HUDEP-2 (cell line): ENCODE measurements at regions not wholly inside any gene's neighbourhood (a gene's known extent, or its start where the extent isn't known, plus 50 kb on each side); places are given as distances from the start of the nearest gene placed in this dataset.

Experiments used
- DNase-seq, 76 experiments: peaks; one replicate each; lab custom pipeline; 2025; ENCODE audit not compliant: unreplicated experiment in 76 of 76; lab: John Stamatoyannopoulos, UW

DNA sequence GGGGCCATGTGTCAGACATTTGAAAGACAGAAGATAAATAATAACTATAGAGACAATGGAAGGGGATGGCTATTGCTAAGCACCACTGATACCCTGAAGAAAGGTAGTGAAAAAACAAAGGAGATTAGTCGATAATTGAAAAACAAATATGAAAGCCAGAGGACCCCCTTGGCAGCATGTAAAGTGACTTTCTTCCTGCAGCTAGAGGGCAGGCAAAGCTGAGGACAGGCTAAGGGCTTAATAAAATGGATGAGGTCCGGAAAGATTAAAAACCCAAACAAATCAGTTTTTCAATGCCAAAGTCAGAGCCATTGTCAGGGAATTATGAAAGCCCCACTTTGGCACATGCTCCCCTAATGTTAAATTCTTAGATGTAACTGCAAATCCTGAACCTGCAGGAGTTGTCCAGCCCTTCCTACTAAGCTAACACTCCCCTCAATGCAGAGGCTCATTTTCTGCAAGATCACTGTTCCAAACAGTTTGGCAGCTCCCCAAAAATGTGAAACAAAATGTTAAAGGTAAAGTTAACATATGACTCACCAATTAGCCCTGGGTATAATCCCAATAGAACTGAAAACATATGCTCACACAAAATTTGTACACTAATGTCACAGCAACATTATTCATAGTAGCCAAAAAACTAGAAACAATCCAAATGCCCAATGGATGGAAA, 1177.9 kb downstream of the GRIK2 start:
- no peak for DNase-seq

DNA sequence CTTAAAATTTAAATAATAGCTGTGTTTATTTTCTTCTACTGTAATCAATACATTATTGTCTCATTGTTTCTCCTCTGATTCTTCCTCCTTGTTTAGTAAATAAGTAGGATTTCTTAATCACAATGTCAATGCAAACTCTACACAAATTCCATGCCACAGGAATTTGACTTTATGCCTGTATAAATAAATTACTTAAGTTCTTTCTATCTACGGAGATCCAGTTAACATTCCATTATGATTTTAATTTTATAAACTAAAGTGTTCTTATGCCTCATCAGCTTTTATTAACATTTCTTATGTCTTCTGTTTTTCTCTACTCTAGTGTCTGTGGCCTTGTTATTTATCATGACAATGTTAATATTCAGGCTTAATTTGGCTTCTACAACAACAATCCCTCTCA, 1169.2 kb downstream of the GRIK2 start:
- no peak for DNase-seq

DNA sequence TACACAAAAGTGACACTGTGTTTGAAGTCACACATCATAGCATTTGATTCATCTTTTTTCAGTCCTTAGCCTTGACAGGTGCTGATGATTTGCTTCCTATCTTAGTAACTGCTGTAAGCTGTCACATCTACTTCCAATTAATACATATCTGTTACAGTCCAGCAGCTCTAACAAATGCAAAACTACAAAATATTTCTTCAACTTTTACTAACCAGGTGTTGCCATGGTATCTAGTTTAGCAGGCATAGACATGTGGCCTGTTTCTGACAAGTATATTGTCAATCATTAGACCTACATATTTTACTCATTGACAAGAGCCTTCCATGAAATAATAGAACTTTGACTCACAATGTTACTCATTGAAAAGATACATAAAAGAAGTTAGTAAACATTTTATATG, 1159.7 kb downstream of the GRIK2 start:
- no peak for DNase-seq

DNA sequence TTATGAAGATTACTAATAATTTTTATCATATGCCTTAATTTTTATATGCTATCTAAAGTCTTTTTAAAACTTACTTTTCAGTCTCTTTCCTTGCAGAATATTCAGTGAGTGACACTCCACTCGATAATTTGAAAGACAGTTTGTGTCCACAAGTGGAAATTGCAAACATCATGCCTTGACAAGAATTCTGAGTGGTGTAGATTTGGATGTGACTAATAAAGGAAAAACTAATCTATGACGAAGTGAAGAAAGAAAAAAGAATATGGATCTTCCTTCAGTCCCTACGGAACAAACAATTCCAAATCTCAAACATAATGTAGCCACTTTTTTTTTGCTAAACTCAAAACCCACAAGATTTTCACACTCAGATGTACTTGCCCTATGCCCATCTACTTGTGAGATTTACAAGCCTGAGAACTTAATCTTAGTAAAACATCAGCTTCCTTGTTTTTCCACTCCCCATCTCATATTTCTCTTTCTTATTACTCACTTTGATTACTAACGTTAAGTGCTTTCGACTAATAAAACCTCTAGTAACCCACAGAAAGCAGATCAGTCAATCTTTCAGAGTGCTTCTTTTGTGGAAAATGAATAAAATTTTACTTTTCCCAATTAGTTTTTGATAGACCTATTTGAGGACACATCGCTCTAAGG, 1155.8 kb downstream of the GRIK2 start:
- DNase-seq = no peak

DNA sequence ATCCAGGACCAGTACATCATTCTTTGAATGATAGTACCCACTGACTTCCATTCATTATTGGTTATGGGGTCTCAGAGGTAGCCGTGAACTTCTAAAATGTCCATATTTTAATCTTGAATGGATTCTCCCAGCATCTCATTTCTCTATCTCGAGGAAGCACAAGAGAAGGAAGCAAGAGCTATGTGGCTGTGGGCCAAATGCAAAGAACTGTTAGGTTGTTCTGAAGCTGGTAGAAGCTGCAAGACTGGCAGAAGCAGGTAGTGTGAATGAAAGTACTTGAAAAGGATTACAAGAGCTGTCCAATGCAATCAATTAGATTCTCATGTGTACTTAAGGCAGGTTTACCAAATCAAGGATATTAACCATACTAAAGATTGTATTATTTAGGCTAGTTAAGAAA, 1131.8 kb downstream of the GRIK2 start:
- DNase-seq = no peak

DNA sequence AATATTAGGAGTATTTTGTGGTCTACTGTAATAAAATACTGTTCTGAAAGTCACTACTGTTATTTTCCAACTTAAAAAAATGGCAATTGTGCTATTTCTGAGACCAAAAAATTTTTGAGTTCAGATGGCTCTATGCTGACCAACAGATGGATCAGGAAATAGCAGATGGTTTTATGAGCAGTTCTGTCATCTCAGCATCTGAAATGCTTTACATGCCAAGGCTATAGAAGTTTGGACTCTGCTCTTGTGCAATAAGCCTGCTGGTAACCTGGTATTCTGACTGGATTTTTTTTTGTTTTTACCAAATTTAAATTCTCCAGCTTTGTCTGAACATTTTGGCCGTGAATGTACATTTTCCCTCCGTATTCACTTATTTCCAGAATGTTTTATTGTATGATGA, 1127.5 kb downstream of the GRIK2 start:
- no peak for DNase-seq

DNA sequence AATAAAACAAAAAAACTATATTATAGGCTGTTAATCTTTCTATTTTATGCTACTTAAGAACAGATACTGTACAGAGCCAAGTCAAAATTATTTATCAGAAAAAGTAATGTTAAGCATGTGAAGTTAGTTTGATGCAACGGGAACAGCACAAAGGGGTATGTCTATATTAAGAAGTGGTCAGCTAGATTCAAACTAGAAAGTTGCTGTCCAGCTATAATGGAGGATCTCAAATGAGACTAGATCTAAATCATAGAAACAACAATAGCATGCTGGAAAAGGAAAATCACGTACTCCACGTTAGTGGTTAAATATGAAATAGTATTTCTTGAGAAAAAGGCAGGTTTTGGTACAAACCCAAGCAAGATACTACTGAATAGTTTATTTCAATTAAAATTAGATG, 1124.0 kb downstream of the GRIK2 start:
- DNase-seq = no peak

DNA sequence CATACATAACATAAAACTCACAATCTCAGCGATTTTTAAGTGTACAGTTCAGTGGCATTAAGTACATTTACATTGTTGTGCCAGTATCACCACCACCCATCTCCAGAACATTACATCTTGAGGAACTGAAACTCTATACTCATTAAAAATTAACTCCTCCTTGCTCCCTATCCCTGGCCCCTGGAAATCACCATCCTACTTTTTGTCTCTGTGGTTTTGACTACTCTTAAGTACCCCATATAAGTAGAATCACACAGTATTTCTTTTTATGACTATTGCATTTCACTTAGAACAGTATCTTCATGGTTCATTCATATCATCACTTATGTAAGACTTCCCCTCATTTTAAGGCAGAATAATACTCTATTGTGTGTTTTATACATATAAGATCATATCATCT, 1108.1 kb downstream of the GRIK2 start:
- DNase-seq = no peak

DNA sequence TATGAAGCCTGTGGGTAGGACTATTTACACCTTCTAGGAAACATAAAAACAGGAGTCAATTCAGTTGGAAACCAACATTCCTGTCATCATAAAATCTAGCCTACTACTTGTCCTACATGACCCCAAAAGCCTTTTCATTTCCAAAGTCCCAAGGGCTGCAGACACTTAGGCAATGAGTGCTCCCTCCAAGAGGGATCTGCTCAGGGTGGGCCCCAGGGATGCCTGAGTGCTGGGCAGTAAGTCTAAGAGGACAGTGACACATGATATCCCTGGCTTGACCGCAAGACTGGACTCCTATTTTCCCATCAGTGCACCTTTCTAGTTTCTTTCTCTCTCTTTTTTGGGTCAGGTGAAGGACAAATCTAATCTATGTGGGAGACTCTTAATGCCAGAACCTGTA, 1101.3 kb downstream of the GRIK2 start:
- no peak for DNase-seq

DNA sequence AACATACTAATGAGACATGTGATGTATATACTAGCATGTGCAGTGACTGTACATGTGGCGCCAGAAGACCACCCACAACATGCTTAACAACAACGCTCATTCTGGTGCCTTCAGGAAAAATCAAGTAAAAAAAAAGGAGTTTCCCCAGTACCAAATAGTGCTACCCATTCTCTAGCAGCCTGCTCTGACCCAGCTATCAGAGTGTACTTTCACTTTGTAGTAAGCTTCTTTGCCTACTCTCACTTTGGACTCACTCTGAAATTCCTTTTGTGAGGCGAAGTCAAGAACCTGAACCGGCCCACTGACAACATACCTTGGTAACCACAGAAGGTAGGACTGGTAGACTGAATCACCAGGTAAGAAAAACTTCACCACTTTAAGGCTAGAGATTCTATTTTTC, 1100.0 kb downstream of the GRIK2 start:
- no peak for DNase-seq

DNA sequence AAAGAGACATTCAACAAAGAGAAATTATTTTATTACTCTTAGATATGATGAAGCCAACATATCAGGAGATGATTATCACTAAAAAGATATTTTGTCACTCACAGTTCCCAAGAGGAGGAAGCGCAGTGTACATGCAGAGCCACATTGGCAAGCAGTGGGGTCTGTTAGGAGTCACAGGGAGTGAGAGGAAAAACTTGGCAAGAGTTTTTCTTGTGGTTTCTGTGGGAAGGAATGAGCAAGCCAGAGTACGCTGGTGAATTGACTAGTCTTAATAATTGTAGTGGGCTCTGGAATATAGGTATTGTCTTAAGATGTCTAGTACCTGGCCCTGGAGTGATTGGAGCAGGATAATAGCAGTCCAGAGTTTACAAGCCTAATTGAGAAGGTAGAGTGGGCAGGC, 1095.2 kb downstream of the GRIK2 start:
- no peak for DNase-seq

DNA sequence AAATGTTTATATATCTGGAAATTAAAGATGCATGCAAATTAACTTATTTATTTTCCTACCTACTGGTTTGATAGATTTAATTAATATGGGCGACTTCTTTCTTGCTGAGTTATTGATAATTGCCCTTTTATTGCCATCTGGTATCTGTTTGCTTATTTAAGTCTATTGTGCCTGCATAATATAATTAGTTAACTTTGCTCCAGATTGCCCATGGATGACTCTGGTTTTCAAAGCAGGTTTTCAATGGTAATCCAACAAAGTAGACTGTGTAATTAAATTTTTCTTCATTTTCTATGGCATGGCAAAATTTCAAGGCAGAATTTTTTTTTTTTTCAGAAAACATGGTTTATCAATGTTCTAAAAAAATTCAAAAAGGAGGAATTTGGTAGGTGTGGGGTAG, 1092.0 kb downstream of the GRIK2 start:
- no peak for DNase-seq

DNA sequence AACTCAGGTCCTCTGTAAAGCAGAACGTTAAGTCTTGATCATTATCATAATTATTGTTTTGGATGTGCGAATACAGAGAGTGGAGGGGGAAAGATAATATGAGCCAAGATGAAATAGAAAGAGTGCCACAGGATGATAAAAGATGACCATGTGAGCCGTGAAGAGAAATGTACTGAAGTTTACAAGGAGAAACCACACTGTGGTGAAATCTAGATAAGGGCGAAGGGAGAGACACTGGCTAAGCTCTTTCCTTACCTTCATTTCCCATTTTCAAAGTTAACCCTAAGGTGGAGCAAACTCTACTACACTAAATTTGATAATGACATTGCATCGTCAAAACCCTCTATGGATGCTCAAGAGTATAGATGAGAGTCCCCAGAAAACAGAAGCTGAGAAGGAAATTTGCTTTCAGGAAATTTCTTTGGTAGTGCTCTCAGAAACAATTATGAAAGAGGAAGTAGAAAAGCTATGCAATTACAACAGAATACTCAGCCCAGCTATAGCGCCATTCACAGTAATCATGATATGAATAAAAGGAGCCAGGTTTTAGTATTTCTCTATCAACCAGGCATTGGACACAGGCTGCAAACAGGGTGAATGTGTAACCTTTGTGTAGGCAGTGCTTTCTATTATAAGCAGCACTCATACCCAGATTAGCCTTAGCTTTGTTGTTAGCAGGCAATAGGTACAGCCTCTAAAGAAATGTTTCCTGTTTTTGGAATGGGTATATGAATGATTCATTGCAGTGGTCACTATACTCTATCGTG, 1080.7 kb downstream of the GRIK2 start:
- peak in 6 of 76 experiments; percentile 1 to 70 (median 26) for DNase-seq

DNA sequence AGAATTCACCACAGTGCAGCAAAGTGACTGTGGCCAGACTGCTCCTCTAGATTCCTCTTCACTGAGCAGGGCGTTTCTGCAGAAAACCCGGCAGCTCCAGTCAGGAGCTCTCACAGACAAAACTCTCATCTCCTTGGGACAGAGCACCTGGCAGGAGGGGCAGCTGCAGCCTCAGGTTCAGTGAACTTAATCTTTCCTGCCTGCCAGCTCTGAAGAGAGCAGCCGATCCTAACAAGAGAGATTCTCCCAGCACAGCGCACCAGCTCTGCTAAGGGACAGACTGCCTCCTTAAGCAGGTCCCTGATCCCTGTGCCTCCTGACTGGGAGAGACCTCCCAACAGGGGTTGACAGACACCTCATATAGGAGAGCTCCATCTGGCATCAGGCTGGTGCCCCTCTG, 1065.5 kb downstream of the GRIK2 start:
- DNase-seq = no peak

DNA sequence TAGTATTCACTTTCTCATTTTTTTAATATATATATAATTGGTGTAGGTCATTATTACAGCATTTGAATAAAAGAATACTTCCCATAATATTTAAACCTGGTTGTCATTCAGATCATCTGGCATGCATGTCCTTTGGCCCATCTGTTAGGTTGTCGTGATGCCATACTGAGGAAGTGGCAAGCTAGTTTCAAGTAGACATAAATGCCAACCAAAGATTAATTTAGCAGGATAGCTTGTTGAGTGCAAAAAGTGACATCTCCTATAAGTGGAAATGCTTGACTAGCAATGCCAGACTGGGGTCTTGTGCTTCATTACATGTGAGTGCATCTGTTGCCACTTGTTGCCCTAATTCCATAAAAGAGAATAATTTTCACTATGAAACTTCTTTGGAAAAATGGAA, 1044.7 kb downstream of the GRIK2 start:
- no peak for DNase-seq

DNA sequence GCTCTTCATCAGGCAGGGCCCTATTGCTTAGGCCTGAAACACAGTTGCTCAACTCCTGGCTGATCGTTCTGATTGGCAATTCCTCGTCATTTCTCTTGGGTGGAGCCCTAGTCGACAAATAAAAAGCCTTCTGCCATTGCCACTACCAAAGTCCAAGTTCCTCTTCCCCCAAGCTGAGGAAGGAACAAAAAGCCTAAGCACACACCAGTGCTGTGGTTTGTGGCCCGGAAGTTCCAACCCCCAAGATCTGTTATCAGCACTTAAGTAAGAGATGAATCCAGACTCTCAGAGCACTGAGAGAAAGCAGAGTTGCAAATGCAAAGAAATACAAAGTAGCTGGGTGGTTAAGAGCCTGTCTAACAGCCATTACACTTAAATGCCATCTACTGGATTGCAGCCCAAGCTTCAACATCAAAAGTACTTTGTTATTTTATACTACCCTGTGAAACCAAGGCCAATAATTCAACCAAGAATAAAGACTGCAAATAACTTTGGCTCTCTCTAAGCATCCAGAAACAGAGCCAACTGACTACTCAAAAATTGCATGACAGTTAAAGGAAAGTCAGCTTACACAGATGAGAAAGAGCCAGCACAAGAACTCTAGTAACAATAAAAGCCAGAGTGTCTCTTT, 1024.0 kb downstream of the GRIK2 start:
- DNase-seq = peak in 2 of 76 experiments; percentile 7 to 9

DNA sequence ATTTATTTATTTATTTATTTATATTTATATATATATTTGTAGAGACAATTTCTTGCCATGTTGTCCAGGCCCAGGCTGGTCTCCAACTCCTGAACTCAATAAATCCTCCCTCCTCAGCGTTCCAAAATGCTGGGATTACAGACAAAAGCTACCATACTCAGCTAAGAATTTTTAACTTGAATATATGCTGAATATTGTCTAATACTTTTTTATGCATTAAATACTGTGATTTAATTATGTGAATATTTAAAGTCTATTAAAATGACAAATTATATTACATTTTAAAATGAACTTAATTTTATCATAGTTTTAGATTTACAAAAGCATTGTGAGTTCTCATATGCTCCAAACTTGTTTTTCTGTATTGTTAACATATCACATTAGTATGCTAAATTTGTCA, 1022.4 kb downstream of the GRIK2 start:
- no peak for DNase-seq

DNA sequence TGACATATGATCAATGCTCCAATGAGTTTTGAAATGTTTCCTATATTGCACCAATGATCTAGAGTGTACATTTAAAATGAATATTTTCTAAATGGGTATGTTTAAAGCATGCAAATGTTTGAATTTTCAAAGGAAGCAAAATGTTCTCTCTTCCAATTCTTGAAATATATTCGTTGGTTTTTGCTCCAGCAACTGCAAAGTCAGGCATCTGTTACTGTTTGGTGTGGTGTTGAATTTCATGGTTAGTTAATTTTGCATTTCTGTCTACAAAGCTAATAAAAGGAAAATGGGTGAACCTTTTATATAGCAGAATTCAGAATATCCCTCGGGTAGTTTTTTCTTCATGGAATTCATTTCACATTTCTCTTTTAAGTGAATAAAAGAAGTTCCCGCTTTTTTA, 1018.3 kb downstream of the GRIK2 start:
- DNase-seq = no peak

DNA sequence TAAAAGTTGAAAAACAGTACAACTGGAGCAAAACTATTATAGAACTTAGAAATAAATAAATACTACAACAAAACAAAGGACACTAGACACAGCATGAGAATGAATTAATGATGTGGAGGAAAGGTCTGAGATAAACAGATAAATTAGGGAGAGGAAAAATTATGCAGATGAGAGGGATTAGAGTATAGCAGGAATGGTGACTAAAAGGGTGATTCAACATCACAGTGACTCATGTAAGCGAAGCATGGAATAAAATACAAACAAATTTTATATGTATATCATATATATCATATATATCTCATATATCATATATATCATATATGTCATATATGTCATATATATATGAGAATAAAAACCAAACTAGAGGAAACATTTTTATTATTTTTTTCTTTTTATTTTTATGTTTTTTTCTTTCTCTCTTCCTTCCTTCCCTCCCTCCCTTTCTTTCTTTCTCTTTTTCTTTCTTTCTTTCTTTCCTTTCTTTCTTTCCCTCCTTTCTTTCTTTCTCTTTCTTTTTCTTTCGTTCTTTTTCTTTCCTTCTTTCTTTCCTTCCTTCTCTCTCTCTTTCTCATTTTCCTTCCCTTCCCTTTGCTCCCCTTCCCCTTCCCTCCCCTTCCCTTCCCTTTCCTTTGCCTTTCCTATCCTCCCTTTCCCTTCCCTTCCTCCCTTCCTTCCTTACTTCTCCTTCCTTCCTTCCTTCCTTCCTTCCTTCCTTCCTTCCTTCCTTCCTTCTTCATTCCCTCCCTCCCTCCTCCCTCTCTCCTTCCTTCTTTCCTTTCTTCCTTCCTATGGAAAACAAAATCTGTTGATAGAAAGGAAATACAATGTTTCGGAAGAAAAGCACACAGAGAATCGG, 1014.6 kb downstream of the GRIK2 start:
- DNase-seq = no peak

DNA sequence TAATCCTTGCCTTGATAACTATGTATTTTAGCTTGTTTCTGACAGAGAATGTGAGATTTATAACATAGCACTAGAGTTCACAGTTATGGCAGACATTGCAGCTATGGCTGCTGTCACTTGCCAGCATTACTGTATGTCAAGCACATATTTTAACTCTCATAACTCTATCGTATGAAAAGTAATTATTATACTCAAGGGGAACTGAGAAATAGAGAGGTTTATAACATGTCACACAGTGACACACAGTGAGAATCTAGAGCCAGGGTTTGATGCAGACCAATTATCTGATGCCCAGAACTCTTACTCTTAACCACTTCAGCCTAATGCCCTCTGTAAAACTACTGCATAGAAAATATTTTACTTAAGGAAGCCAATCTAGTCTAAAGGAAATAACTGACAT, 1012.4 kb downstream of the GRIK2 start:
- no peak for DNase-seq
